H1 (cell line): ENCODE measurements at regions not wholly inside any gene's neighbourhood (a gene's known extent, or its start where the extent isn't known, plus 50 kb on each side); places are given as distances from the start of the nearest gene placed in this dataset.

Source experiments
- CTCF ChIA-PET: fragments of 300-600 bp; sonication (Branson Sonifier 250); formaldehyde crosslinking; loops from one replicate; lab custom pipeline; 2021; ENCODE audit not compliant: partially characterized antibody; lab: Charles Lee
- POLR2A ChIA-PET: fragments of 300-600 bp; sonication (Branson Sonifier 250); formaldehyde crosslinking; loops from one replicate; lab custom pipeline; 2021; ENCODE audit warnings: inconsistent platforms; ENCODE audit not compliant: partially characterized antibody; lab: Charles Lee
- DNase-seq, 2 experiments: peaks; one replicate each; pipeline versions ENCODE4 v3.0.0 to v3.0.0-alpha.2; 2010 to 2022; ENCODE audit warnings: low spot score in 2 of 2, low read depth in 1 of 2, mixed read lengths in 1 of 2
- FAIRE-seq: peaks from 2 replicates; lab custom pipeline; 2011; peaks lifted over from hg19 to GRCh38; lab: Jason Lieb, UNC
- H2AFZ ChIP-seq: 2 replicates; pipeline ENCODE4 v1.8.1; 2012; ENCODE audit warnings: low read length, inconsistent platforms
- H2AK5ac ChIP-seq: 2 replicates; pipeline ENCODE4 v1.6.1; 2013; ENCODE audit warnings: low read depth, low read length
- H2BK120ac ChIP-seq: replicated peaks from 2 replicates; pipeline ENCODE3; 2013; ENCODE audit warnings: low read depth, low read length, inconsistent platforms
- H2BK12ac ChIP-seq: 2 replicates; pipeline ENCODE4 v1.6.1; 2013; ENCODE audit warnings: low read depth, low read length
- H2BK15ac ChIP-seq: 2 replicates; pipeline ENCODE4 v1.6.1; 2013; ENCODE audit warnings: low read length
- H2BK20ac ChIP-seq: 2 replicates; pipeline ENCODE4 v1.6.1; 2013; ENCODE audit warnings: low read length
- H2BK5ac ChIP-seq: 2 replicates; pipeline ENCODE4 v1.6.1; 2013; ENCODE audit warnings: low read depth, low read length
- H3K14ac ChIP-seq: 2 replicates; pipeline ENCODE4 v1.6.1; 2013; ENCODE audit warnings: inconsistent platforms; ENCODE audit not compliant: insufficient read length
- H3K18ac ChIP-seq: 2 replicates; pipeline ENCODE4 v1.6.1; 2013; ENCODE audit warnings: low read length; ENCODE audit errors: extremely low read depth
- H3K23ac ChIP-seq: 2 replicates; pipeline ENCODE4 v1.6.1; 2013; ENCODE audit warnings: inconsistent platforms; ENCODE audit not compliant: insufficient read length
- H3K23me2 ChIP-seq: 2 replicates; pipeline ENCODE4 v1.6.1; 2013; ENCODE audit warnings: low read depth, low read length
- H3K27ac ChIP-seq: 2 replicates; pipeline ENCODE4 v1.6.1; 2011; ENCODE audit warnings: low read depth, low read length, inconsistent platforms
- H3K27me3 ChIP-seq, 4 experiments: replicated peaks in 1 of 4; 1 replicate in 1 of 4; 2 replicates in 3 of 4; pipeline versions ENCODE4 v1.6.1 to v1.8.1; 2011 to 2013; ENCODE audit warnings: low read length in 3 of 4, mild to moderate bottlenecking in 3 of 4, inconsistent platforms in 2 of 4, mixed read lengths in 2 of 4, moderate library complexity in 1 of 4; ENCODE audit not compliant: control insufficient read depth in 3 of 4, insufficient read depth in 3 of 4; ENCODE audit errors: extremely low read depth in 1 of 4
- H3K36me3 ChIP-seq, 4 experiments: 2 replicates each; pipeline versions ENCODE4 v1.6.1 to v1.8.1; 2011 to 2013; ENCODE audit warnings: mild to moderate bottlenecking in 4 of 4, low read length in 3 of 4, moderate library complexity in 2 of 4, control low read depth in 1 of 4, inconsistent platforms in 1 of 4; ENCODE audit not compliant: insufficient read depth in 4 of 4, control insufficient read depth in 2 of 4
- H3K4ac ChIP-seq: replicated peaks from 2 replicates; pipeline ENCODE3; 2013; ENCODE audit warnings: low read length, low read depth, mixed read lengths, inconsistent platforms; ENCODE audit not compliant: insufficient read length
- H3K4me1 ChIP-seq, 4 experiments: replicated peaks in 1 of 4; 1 replicate in 1 of 4; 2 replicates in 3 of 4; pipeline versions ENCODE4 v1.6.1 to v1.8.1; 2011 to 2013; ENCODE audit warnings: low read length in 3 of 4, inconsistent platforms in 2 of 4, mixed read lengths in 1 of 4; ENCODE audit not compliant: insufficient read depth in 4 of 4, control insufficient read depth in 3 of 4
- H3K4me2 ChIP-seq, 2 experiments: 2 replicates each; pipeline versions ENCODE4 v1.6.1 to v1.8.1; 2011 to 2013; ENCODE audit warnings: low read depth in 2 of 2, low read length in 2 of 2, control low read depth in 1 of 2, inconsistent platforms in 1 of 2, mild to moderate bottlenecking in 1 of 2; ENCODE audit not compliant: insufficient read depth in 1 of 2
- H3K4me3 ChIP-seq, 4 experiments: fragments of 200-600, 300-600 bp in 1 of 4; sonication (generic), shearing (Covaris generic), sonication (Bioruptor Twin) in 1 of 4; 2 replicates each; pipeline versions ENCODE4 v1.5.1 to v1.8.1; 2011 to 2016; ENCODE audit warnings: low read length in 4 of 4, low read depth in 3 of 4, control low read depth in 2 of 4, inconsistent platforms in 2 of 4, mild to moderate bottlenecking in 2 of 4, mixed read lengths in 1 of 4, moderate library complexity in 1 of 4; ENCODE audit not compliant: insufficient read depth in 2 of 4; ENCODE audit errors: extremely low read depth in 1 of 4
- H3K56ac ChIP-seq: replicated peaks from 2 replicates; pipeline ENCODE3; 2013; ENCODE audit warnings: low read depth, mild to moderate bottlenecking, mixed read lengths, low read length, inconsistent platforms; ENCODE audit not compliant: insufficient read length
- H3K79me1 ChIP-seq: 2 replicates; pipeline ENCODE4 v1.6.1; 2013; ENCODE audit warnings: low read depth, low read length, control low read depth
- H3K79me2 ChIP-seq, 2 experiments: 2 replicates each; pipeline versions ENCODE4 v1.6.1 to v1.8.1; 2012 to 2013; ENCODE audit warnings: low read length in 2 of 2, mild to moderate bottlenecking in 2 of 2, inconsistent platforms in 1 of 2; ENCODE audit not compliant: insufficient read depth in 2 of 2, control insufficient read depth in 1 of 2
- H3K9ac ChIP-seq, 4 experiments: replicated peaks in 1 of 4; 1 replicate in 1 of 4; 2 replicates in 3 of 4; pipeline versions ENCODE4 v1.6.1 to v1.8.1; 2011 to 2013; ENCODE audit warnings: low read depth in 3 of 4, low read length in 3 of 4, control low read depth in 2 of 4, mild to moderate bottlenecking in 2 of 4, moderate library complexity in 2 of 4, inconsistent platforms in 1 of 4; ENCODE audit errors: extremely low read depth in 1 of 4
- H3K9me3 ChIP-seq, 2 experiments: 2 replicates each; pipeline versions ENCODE4 v1.6.1 to v1.8.1; 2012 to 2013; ENCODE audit warnings: mild to moderate bottlenecking in 2 of 2, moderate library complexity in 2 of 2, control low read depth in 1 of 2, inconsistent platforms in 1 of 2, low read depth in 1 of 2, low read length in 1 of 2, mixed read lengths in 1 of 2; ENCODE audit not compliant: insufficient read depth in 2 of 2
- H4K20me1 ChIP-seq, 2 experiments: replicated peaks in 1 of 2; 2 replicates each; pipeline versions ENCODE3 to v1.8.1; 2011 to 2013; ENCODE audit warnings: inconsistent platforms in 2 of 2, low read length in 2 of 2, mild to moderate bottlenecking in 1 of 2; ENCODE audit not compliant: insufficient read depth in 2 of 2, control insufficient read depth in 1 of 2
- H4K5ac ChIP-seq: 2 replicates; pipeline ENCODE4 v1.6.1; 2013; ENCODE audit warnings: low read length, low read depth, mixed read lengths, inconsistent platforms; ENCODE audit not compliant: insufficient read length
- H4K8ac ChIP-seq: 2 replicates; pipeline ENCODE4 v1.8.0; 2013; ENCODE audit warnings: mild to moderate bottlenecking, moderate library complexity, low read length, inconsistent platforms; ENCODE audit not compliant: insufficient read depth; ENCODE audit errors: extremely low read depth
- H4K91ac ChIP-seq: replicated peaks from 2 replicates; pipeline ENCODE3; 2013; ENCODE audit warnings: low read length, mixed read lengths, inconsistent platforms; ENCODE audit not compliant: insufficient read length
- EGR1 ChIP-seq: IDR thresholded peaks from 2 replicates; pipeline ENCODE4 v1.6.1; 2011; ENCODE audit warnings: low read depth, low read length, borderline replicate concordance
- POLR2AphosphoS5 ChIP-seq: IDR thresholded peaks from 2 replicates; pipeline ENCODE4 v1.6.1; 2011; ENCODE audit warnings: low read depth, low read length
- SIN3A ChIP-seq, 2 experiments: IDR thresholded peaks in 1 of 2; conservative IDR thresholded peaks in 1 of 2; 2 replicates each; pipeline ENCODE4 v1.6.1; 2011 to 2012; ENCODE audit warnings: low read length in 2 of 2, improper control_type of control experiment in 1 of 2, low read depth in 1 of 2, mild to moderate bottlenecking in 1 of 2
- WGBS, 2 experiments: shearing (Covaris generic) in 1 of 2; methylation state at CpG; one replicate each; pipeline versions ENCODE4 v1.1.6 to v1.1.7; 2013 to 2015; ENCODE audit warnings: low lambda C conversion rate in 2 of 2, mixed read lengths in 2 of 2, inconsistent platforms in 1 of 2, low coverage in 1 of 2, missing lambda C conversion rate in 1 of 2; ENCODE audit not compliant: insufficient replicate concordance in 2 of 2, insufficient coverage in 1 of 2, insufficient read length in 1 of 2; ENCODE audit errors: extremely low coverage in 1 of 2, missing lambda C conversion rate in 1 of 2; 5-methylcytosine and 5-hydroxymethylcytosine counted together

DNA sequence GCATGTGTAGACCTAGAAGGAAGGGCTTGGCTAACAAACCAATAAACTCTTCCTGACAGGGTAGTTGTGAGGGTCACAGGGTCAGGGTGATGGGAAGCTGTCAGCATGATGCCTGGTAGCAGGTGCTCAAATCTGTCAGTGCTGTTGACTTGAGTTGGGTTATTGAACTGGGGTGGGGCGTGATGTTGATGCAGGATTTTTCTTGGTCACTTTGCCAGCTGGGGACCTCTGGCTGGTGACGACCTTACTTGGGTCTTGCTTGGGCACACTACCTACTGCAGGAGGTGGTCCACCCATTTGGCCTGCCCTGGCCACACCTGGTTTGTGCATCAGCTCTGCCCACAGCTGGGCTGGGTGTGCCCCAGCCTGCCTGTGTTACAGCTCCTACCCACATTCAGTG is 624.4 kb downstream of the PTPRU start:
- POLR2A ChIA-PET: no interaction called here
- Histone ChIP-seq H3K9ac (no peak overlapping the region), H3K4me2 (no peak overlapping the region), H2BK5ac (no peak overlapping the region), H3K36me3 (no peaks in the 10 kb centered on the region), H4K8ac (no peak overlapping the region), H3K4ac (no peak overlapping the region), H2AK5ac (no peak overlapping the region), H4K91ac (no peak overlapping the region), H3K27ac (no peak overlapping the region), H4K20me1 (no peaks in the 10 kb centered on the region), H2BK12ac (no peak overlapping the region), H3K4me3 (no peak overlapping the region), H4K5ac (no peak overlapping the region), H2AFZ (no peak overlapping the region), H3K79me2 (no peaks in the 10 kb centered on the region), H3K4me1 (peaks cover 0 to 2% (median 0%) of the 10 kb centered on the region in 4 experiments; a peak in 2 of 7 replicates), H2BK15ac (no peak overlapping the region), H3K23me2 (no peaks in the 10 kb centered on the region), H3K56ac (no peak overlapping the region), H3K79me1 (no peaks in the 10 kb centered on the region), H3K23ac (no peak overlapping the region), H3K18ac (no peak overlapping the region), H3K9me3 (no peaks in the 10 kb centered on the region), H3K27me3 (no peaks in the 10 kb centered on the region), H2BK120ac (no peak overlapping the region), H2BK20ac (no peak overlapping the region), H3K14ac (no peak overlapping the region)
- 96% methylated on average over 2 of the region's 2 CpGs; no CpG with 5 or more reads in 1 of the 2 experiments for WGBS, 2 experiments
- DNase-seq (no peak), FAIRE-seq (no peak)
- CTCF ChIA-PET: interaction anchor here (1.9 to 2.6 kb wide), 2 partner anchors 12 to 157 kb away, joined by 5 to 14 read pairs; no protein-coding TSS in a partner anchor
- TF ChIP-seq EGR1: no peak
- no peak for TF ChIP-seq SIN3A (conservative IDR thresholded peaks at IDR 0.05 in 1 of 2, IDR thresholded peaks at IDR 0.05 in 1 of 2; ENCODE audit: low read depth in 1 of 2, low read length in 2 of 2)
- TF ChIP-seq POLR2AphosphoS5: no peak
